ENCODE measurements at regions not wholly inside any gene's neighbourhood (a gene's known extent, or its start where the extent isn't known, plus 50 kb on each side); places are given as distances from the start of the nearest gene placed in this dataset.
A peak's percentile ranks its signal among the peaks of the same experiment; 100 is the strongest.
"Not testable (repeated sequence)": the region's sequence is repeated elsewhere in the genome, so short reads cannot be mapped to it uniquely, and the experiment has no call there.

GRCh38 chr16:85517563-85518179 lies 95.5 kb upstream of the GSE1 start:
- H3K27ac ChIP-seq (ENCODE audit: insufficient read depth, low read length, poor library complexity, severe bottlenecking) = no peak overlapping the region
- no peak overlapping the region for H3K4me3 Mint-ChIP-seq
- no peaks in the 10 kb centered on the region for H3K36me3 ChIP-seq (ENCODE audit: control insufficient read depth, insufficient read depth, low read length)
- H3K4me1 Mint-ChIP-seq = no peaks in the 10 kb centered on the region
- peaks cover 0 to 4% (median 0%) of the 10 kb centered on the region in 7 donors for H3K9me3 Mint-ChIP-seq
- H3K27me3 ChIP-seq (ENCODE audit: control insufficient read depth, insufficient read depth, low read length) = no peaks in the 10 kb centered on the region
- no peaks in the 10 kb centered on the region for H3K4me1 ChIP-seq (ENCODE audit: control insufficient read depth, insufficient read depth, low read length, poor library complexity, severe bottlenecking)
- peak overlapping the region in 1 of 3 donors; percentile 6 for H3K27ac Mint-ChIP-seq
- DNase-seq (no peak), ATAC-seq (ENCODE audit: low read depth in 2 of 2) (no peak)
- no peaks in the 10 kb centered on the region for H3K36me3 Mint-ChIP-seq
- no peak overlapping the region for H3K4me3 ChIP-seq (ENCODE audit: low read depth, low read length)
- no peaks in the 10 kb centered on the region for H3K27me3 Mint-ChIP-seq
- no peaks in the 10 kb centered on the region for H3K9me3 ChIP-seq (ENCODE audit: control insufficient read depth in 2 of 2, low read length in 2 of 2)

GRCh38 chr16:85518398-85519049 lies 94.6 kb upstream of the GSE1 start:
- Mint-ChIP-seq H3K9me3 (peaks cover 0 to 4% (median 0%) of the 10 kb centered on the region in 7 donors), H3K4me3 (no peak overlapping the region), H3K27me3 (no peaks in the 10 kb centered on the region), H3K4me1 (no peaks in the 10 kb centered on the region), H3K36me3 (no peaks in the 10 kb centered on the region), H3K27ac (no peak overlapping the region)
- no peaks in the 10 kb centered on the region for H3K36me3 ChIP-seq (ENCODE audit: control insufficient read depth, insufficient read depth, low read length)
- no peak overlapping the region for H3K4me3 ChIP-seq (ENCODE audit: low read depth, low read length)
- no peak for ATAC-seq (ENCODE audit: low read depth in 2 of 2)
- no peak overlapping the region for H3K27ac ChIP-seq (ENCODE audit: insufficient read depth, low read length, poor library complexity, severe bottlenecking)
- no peaks in the 10 kb centered on the region for H3K9me3 ChIP-seq (ENCODE audit: control insufficient read depth in 2 of 2, low read length in 2 of 2)
- no peaks in the 10 kb centered on the region for H3K27me3 ChIP-seq (ENCODE audit: control insufficient read depth, insufficient read depth, low read length)
- no peak for DNase-seq
- H3K4me1 ChIP-seq (ENCODE audit: control insufficient read depth, insufficient read depth, low read length, poor library complexity, severe bottlenecking) = no peaks in the 10 kb centered on the region

GRCh38 chr16:85519050-85519440 lies 94.1 kb upstream of the GSE1 start:
- H3K4me1 ChIP-seq (ENCODE audit: control insufficient read depth, insufficient read depth, low read length, poor library complexity, severe bottlenecking); H3K27me3 Mint-ChIP-seq; H3K4me3 ChIP-seq (ENCODE audit: low read depth, low read length); H3K36me3 Mint-ChIP-seq; DNase-seq; H3K27ac Mint-ChIP-seq; H3K4me3 Mint-ChIP-seq; H3K9me3 ChIP-seq (ENCODE audit: control insufficient read depth in 2 of 2, low read length in 2 of 2); H3K27ac ChIP-seq (ENCODE audit: insufficient read depth, low read length, poor library complexity, severe bottlenecking); ATAC-seq (ENCODE audit: low read depth in 2 of 2); H3K27me3 ChIP-seq (ENCODE audit: control insufficient read depth, insufficient read depth, low read length); H3K4me1 Mint-ChIP-seq; H3K9me3 Mint-ChIP-seq; H3K36me3 ChIP-seq (ENCODE audit: control insufficient read depth, insufficient read depth, low read length): not testable (repeated sequence)

- ATAC-seq (ENCODE audit: low read depth in 2 of 2) (no peak), DNase-seq (no peak)
- Mint-ChIP-seq H3K4me3 (no peak overlapping the region), H3K27ac (no peak overlapping the region), H3K4me1 (no peaks in the 10 kb centered on the region), H3K36me3 (no peaks in the 10 kb centered on the region), H3K9me3 (peaks cover 0 to 4% (median 0%) of the 10 kb centered on the region in 7 donors), H3K27me3 (no peaks in the 10 kb centered on the region)
- Histone ChIP-seq H3K9me3 (ENCODE audit: control insufficient read depth in 2 of 2, low read length in 2 of 2) (no peaks in the 10 kb centered on the region), H3K4me3 (ENCODE audit: low read depth, low read length) (no peak overlapping the region), H3K27ac (ENCODE audit: insufficient read depth, low read length, poor library complexity, severe bottlenecking) (no peak overlapping the region), H3K4me1 (ENCODE audit: control insufficient read depth, insufficient read depth, low read length, poor library complexity, severe bottlenecking) (no peaks in the 10 kb centered on the region), H3K27me3 (ENCODE audit: control insufficient read depth, insufficient read depth, low read length) (no peaks in the 10 kb centered on the region), H3K36me3 (ENCODE audit: control insufficient read depth, insufficient read depth, low read length) (no peaks in the 10 kb centered on the region)
These were observed 93.4 kb upstream of the GSE1 start for GRCh38 chr16:85519540-85520231.

- Mint-ChIP-seq H3K27me3 (no peaks in the 10 kb centered on the region), H3K4me3 (no peak overlapping the region), H3K4me1 (no peaks in the 10 kb centered on the region), H3K9me3 (peaks cover 0 to 4% (median 0%) of the 10 kb centered on the region in 7 donors), H3K27ac (no peak overlapping the region), H3K36me3 (no peaks in the 10 kb centered on the region)
- ATAC-seq (ENCODE audit: low read depth in 2 of 2) (no peak), DNase-seq (no peak)
- Histone ChIP-seq H3K9me3 (ENCODE audit: control insufficient read depth in 2 of 2, low read length in 2 of 2) (no peaks in the 10 kb centered on the region), H3K27me3 (ENCODE audit: control insufficient read depth, insufficient read depth, low read length) (no peaks in the 10 kb centered on the region), H3K36me3 (ENCODE audit: control insufficient read depth, insufficient read depth, low read length) (no peaks in the 10 kb centered on the region), H3K27ac (ENCODE audit: insufficient read depth, low read length, poor library complexity, severe bottlenecking) (no peak overlapping the region), H3K4me1 (ENCODE audit: control insufficient read depth, insufficient read depth, low read length, poor library complexity, severe bottlenecking) (no peaks in the 10 kb centered on the region), H3K4me3 (ENCODE audit: low read depth, low read length) (no peak overlapping the region)
These were observed 92.1 kb upstream of the GSE1 start for GRCh38 chr16:85520853-85521521.

GRCh38 chr16:85521552-85522307 lies 91.4 kb upstream of the GSE1 start:
- Mint-ChIP-seq H3K9me3 (peaks cover 0 to 4% (median 0%) of the 10 kb centered on the region in 7 donors), H3K4me1 (no peaks in the 10 kb centered on the region), H3K4me3 (no peak overlapping the region), H3K27ac (no peak overlapping the region), H3K36me3 (no peaks in the 10 kb centered on the region), H3K27me3 (no peaks in the 10 kb centered on the region)
- no peaks in the 10 kb centered on the region for H3K9me3 ChIP-seq (ENCODE audit: control insufficient read depth in 2 of 2, low read length in 2 of 2)
- ATAC-seq (ENCODE audit: low read depth in 2 of 2) (no peak), DNase-seq (no peak)
- H3K36me3 ChIP-seq (ENCODE audit: control insufficient read depth, insufficient read depth, low read length) = no peaks in the 10 kb centered on the region
- H3K27ac ChIP-seq (ENCODE audit: insufficient read depth, low read length, poor library complexity, severe bottlenecking) = no peak overlapping the region
- H3K27me3 ChIP-seq (ENCODE audit: control insufficient read depth, insufficient read depth, low read length) = no peaks in the 10 kb centered on the region
- H3K4me3 ChIP-seq (ENCODE audit: low read depth, low read length) = no peak overlapping the region
- no peaks in the 10 kb centered on the region for H3K4me1 ChIP-seq (ENCODE audit: control insufficient read depth, insufficient read depth, low read length, poor library complexity, severe bottlenecking)

- no peaks in the 10 kb centered on the region for H3K4me1 ChIP-seq (ENCODE audit: control insufficient read depth, insufficient read depth, low read length, poor library complexity, severe bottlenecking)
- no peak overlapping the region for H3K4me3 Mint-ChIP-seq
- no peak for ATAC-seq (ENCODE audit: low read depth in 2 of 2)
- no peaks in the 10 kb centered on the region for H3K4me1 Mint-ChIP-seq
- no peaks in the 10 kb centered on the region for H3K36me3 ChIP-seq (ENCODE audit: control insufficient read depth, insufficient read depth, low read length)
- no peaks in the 10 kb centered on the region for H3K27me3 ChIP-seq (ENCODE audit: control insufficient read depth, insufficient read depth, low read length)
- no peaks in the 10 kb centered on the region for H3K9me3 ChIP-seq (ENCODE audit: control insufficient read depth in 2 of 2, low read length in 2 of 2)
- H3K36me3 Mint-ChIP-seq = no peaks in the 10 kb centered on the region
- no peak overlapping the region for H3K27ac Mint-ChIP-seq
- peaks cover 0 to 4% (median 0%) of the 10 kb centered on the region in 7 donors for H3K9me3 Mint-ChIP-seq
- no peak overlapping the region for H3K4me3 ChIP-seq (ENCODE audit: low read depth, low read length)
- no peak overlapping the region for H3K27ac ChIP-seq (ENCODE audit: insufficient read depth, low read length, poor library complexity, severe bottlenecking)
- no peaks in the 10 kb centered on the region for H3K27me3 Mint-ChIP-seq
- DNase-seq = no peak
These were observed 90.7 kb upstream of the GSE1 start for GRCh38 chr16:85522308-85522841.

Data from CD4-positive, CD25-positive, alpha-beta regulatory T cell (primary cell).